Colonic mucosa (tissue), 4 donors: ENCODE measurements at regions not wholly inside any gene's neighbourhood (a gene's known extent, or its start where the extent isn't known, plus 50 kb on each side); places are given as distances from the start of the nearest gene placed in this dataset.

ENCODE experiments used
- DNase-seq: peaks from one replicate; pipeline ENCODE4 v3.0.0-alpha.2; 2020
- H3K27ac ChIP-seq: fragments of 200-600 bp; one replicate; pipeline ENCODE4 v1.8.0; 2021
- H3K27me3 ChIP-seq: fragments of 200-600 bp; one replicate; pipeline ENCODE4 v1.8.0; 2021
- H3K36me3 ChIP-seq: fragments of 200-600 bp; one replicate; pipeline ENCODE4 v1.8.0; 2021
- H3K4me1 ChIP-seq: fragments of 200-600 bp; one replicate; pipeline ENCODE4 v1.8.0; 2021; ENCODE audit warnings: mild to moderate bottlenecking
- H3K4me3 ChIP-seq: fragments of 200-600 bp; one replicate; pipeline ENCODE4 v1.8.0; 2021
- H3K9ac ChIP-seq, 2 donors: one replicate each; pipeline ENCODE4 v1.7.0; 2013; ENCODE audit warnings: control low read depth in 2 of 2, low read depth in 2 of 2, low read length in 2 of 2
- H3K9me3 ChIP-seq: fragments of 200-600 bp; one replicate; pipeline ENCODE4 v1.8.0; 2021
- CTCF ChIP-seq: fragments of 200-600 bp; IDR thresholded peaks from one replicate; pipeline ENCODE4 v1.8.0; 2022; ENCODE audit warnings: antibody characterized with exemption, mild to moderate bottlenecking
- intact Hi-C: fragments of 100-400 bp; cut with DNase I; formaldehyde crosslinking; loops from one replicate; pipeline ENCODE4 v1.14.1; 2022
- donor health status: healthy.
- donor health status: DM: no; HTN: no; CAD: no.
- donor health status: DM: no; HTN: no; CAD: no.

- TF ChIP-seq CTCF, result no peak
- no peak for DNase-seq
- H3K27me3 ChIP-seq, result no peaks in the 10 kb centered on the region
- H3K9ac ChIP-seq, result no peak overlapping the region
- intact Hi-C loops, result no loop called here
- no peaks in the 10 kb centered on the region for H3K9me3 ChIP-seq
- no peak overlapping the region for H3K27ac ChIP-seq
- H3K4me3 ChIP-seq, result no peak overlapping the region
- no peaks in the 10 kb centered on the region for H3K4me1 ChIP-seq
- H3K36me3 ChIP-seq, result no peaks in the 10 kb centered on the region
Observed at GRCh38 chr15:63440265-63440648, 58.6 kb upstream of the CA12 start.

GRCh38 chr15:63440756-63441155 is 59.1 kb upstream of the CA12 start:
- intact Hi-C loops, result no loop called here
- Histone ChIP-seq H3K27me3 (no peaks in the 10 kb centered on the region), H3K9ac (no peak overlapping the region), H3K27ac (no peak overlapping the region), H3K4me3 (no peak overlapping the region), H3K36me3 (no peaks in the 10 kb centered on the region), H3K4me1 (no peaks in the 10 kb centered on the region), H3K9me3 (no peaks in the 10 kb centered on the region)
- TF ChIP-seq CTCF, result no peak
- no peak for DNase-seq

- H3K4me1 ChIP-seq, result no peaks in the 10 kb centered on the region
- H3K27ac ChIP-seq, result no peak overlapping the region
- no peak overlapping the region for H3K4me3 ChIP-seq
- H3K9me3 ChIP-seq, result no peaks in the 10 kb centered on the region
- no peak for DNase-seq
- H3K36me3 ChIP-seq, result no peaks in the 10 kb centered on the region
- intact Hi-C loops, result no loop called here
- H3K9ac ChIP-seq, result no peak overlapping the region
- no peak for TF ChIP-seq CTCF
- no peaks in the 10 kb centered on the region for H3K27me3 ChIP-seq
Observed at GRCh38 chr15:63441266-63441665, 59.6 kb upstream of the CA12 start.

GRCh38 chr15:63442080-63442479 is 60.4 kb upstream of the CA12 start:
- H3K4me3 ChIP-seq, result no peak overlapping the region
- H3K9me3 ChIP-seq, result no peaks in the 10 kb centered on the region
- intact Hi-C loops, result no loop called here
- no peak for TF ChIP-seq CTCF
- H3K27me3 ChIP-seq, result no peaks in the 10 kb centered on the region
- no peak for DNase-seq
- no peaks in the 10 kb centered on the region for H3K4me1 ChIP-seq
- no peaks in the 10 kb centered on the region for H3K36me3 ChIP-seq
- H3K27ac ChIP-seq, result no peak overlapping the region
- H3K9ac ChIP-seq, result no peak overlapping the region

GRCh38 chr15:63444611-63445010 is 59.8 kb upstream of the USP3 start:
- no peak overlapping the region for H3K27ac ChIP-seq
- H3K4me1 ChIP-seq, result peaks cover under 1% of the 10 kb centered on the region
- no peaks in the 10 kb centered on the region for H3K9me3 ChIP-seq
- no peak overlapping the region for H3K4me3 ChIP-seq
- intact Hi-C loops, result no loop called here
- TF ChIP-seq CTCF, result no peak
- no peak for DNase-seq
- H3K9ac ChIP-seq, result no peak overlapping the region
- H3K36me3 ChIP-seq, result no peaks in the 10 kb centered on the region
- H3K27me3 ChIP-seq, result no peaks in the 10 kb centered on the region

- H3K36me3 ChIP-seq, result no peaks in the 10 kb centered on the region
- intact Hi-C loops, result no loop called here
- TF ChIP-seq CTCF, result no peak
- H3K4me3 ChIP-seq, result no peak overlapping the region
- H3K27ac ChIP-seq, result no peak overlapping the region
- H3K4me1 ChIP-seq, result peaks cover 5% of the 10 kb centered on the region
- no peaks in the 10 kb centered on the region for H3K9me3 ChIP-seq
- no peak for DNase-seq
- no peaks in the 10 kb centered on the region for H3K27me3 ChIP-seq
- H3K9ac ChIP-seq, result no peak overlapping the region
Observed at GRCh38 chr15:63446255-63446654, 58.1 kb upstream of the USP3 start.
